Uterus (tissue), 2 donors: ENCODE measurements at regions not wholly inside any gene's neighbourhood (a gene's known extent, or its start where the extent isn't known, plus 50 kb on each side); places are given as distances from the start of the nearest gene placed in this dataset.

ENCODE experiments used
- POLR2A ChIP-seq, 2 donors: fragments of 450-650 bp; IDR thresholded peaks; one replicate each; pipeline ENCODE4 v1.6.1; 2016; ENCODE audit warnings: antibody characterized with exemption in 2 of 2, mild to moderate bottlenecking in 1 of 2, moderate library complexity in 1 of 2
- TF ChIP-seq, protein P1 (sequence below), 4 experiments: fragments of 200-600 bp in 2 of 4; fragments of 450-650 bp in 2 of 4; sonication (generic) in 2 of 4; IDR thresholded peaks; one replicate each; pipeline ENCODE4 v1.5.1; 2016 to 2019; ENCODE audit warnings: antibody characterized with exemption in 4 of 4, mild to moderate bottlenecking in 2 of 4, moderate library complexity in 1 of 4

DNA sequence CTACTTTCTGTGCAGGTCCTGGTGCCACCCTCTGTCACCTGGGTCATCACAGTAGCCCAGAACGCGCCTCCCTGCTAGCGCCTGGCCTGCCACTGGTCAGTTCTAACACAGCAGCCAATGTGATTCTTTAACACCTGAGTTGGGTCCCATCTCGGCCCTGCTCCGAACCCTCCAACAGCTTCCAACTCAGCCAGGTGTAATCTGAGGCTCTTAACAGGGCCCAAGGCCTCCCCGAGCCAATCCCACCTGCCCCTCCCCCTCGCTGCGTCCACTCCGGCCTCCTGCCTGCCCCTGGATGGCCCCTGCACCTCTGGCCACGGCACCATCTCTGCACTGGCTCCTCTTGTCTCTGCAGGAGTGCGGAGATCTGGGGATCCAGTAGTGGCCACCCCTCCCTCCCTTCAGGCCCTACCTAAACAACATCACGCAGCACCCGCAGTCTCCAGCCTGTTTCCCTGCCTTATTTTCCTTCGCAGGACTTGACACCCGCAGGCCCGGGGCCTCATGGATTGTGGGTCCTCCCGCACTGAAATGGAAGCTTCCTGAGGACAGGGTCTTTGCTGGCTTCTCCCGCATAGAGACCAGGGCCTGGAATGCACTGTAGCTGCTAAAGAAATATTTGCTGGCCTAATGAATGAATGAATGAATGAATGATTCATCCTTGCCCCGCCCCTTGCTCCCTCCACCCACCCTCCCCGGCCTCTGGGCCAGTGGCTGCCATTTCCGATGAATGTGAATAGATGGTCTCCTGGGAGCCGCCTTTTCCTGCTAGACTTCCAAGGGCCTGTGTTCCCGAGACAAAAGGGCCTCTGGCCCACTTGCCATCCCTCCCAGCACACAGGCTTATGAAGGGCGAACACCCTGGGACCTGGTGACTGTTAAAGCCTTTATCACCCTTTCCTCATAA lies 174.8 kb upstream of the FOXF1 start:
- TF ChIP-seq, protein P1, sequence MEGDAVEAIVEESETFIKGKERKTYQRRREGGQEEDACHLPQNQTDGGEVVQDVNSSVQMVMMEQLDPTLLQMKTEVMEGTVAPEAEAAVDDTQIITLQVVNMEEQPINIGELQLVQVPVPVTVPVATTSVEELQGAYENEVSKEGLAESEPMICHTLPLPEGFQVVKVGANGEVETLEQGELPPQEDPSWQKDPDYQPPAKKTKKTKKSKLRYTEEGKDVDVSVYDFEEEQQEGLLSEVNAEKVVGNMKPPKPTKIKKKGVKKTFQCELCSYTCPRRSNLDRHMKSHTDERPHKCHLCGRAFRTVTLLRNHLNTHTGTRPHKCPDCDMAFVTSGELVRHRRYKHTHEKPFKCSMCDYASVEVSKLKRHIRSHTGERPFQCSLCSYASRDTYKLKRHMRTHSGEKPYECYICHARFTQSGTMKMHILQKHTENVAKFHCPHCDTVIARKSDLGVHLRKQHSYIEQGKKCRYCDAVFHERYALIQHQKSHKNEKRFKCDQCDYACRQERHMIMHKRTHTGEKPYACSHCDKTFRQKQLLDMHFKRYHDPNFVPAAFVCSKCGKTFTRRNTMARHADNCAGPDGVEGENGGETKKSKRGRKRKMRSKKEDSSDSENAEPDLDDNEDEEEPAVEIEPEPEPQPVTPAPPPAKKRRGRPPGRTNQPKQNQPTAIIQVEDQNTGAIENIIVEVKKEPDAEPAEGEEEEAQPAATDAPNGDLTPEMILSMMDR (IDR thresholded peaks at IDR 0.05) = no peak
- TF ChIP-seq POLR2A (IDR thresholded peaks at IDR 0.05) = no peak
